RCC 7860 (cell line): ENCODE measurements at regions not wholly inside any gene's neighbourhood (a gene's known extent, or its start where the extent isn't known, plus 50 kb on each side); places are given as distances from the start of the nearest gene placed in this dataset.
"Not testable (repeated sequence)": the region's sequence is repeated elsewhere in the genome, so short reads cannot be mapped to it uniquely, and the experiment has no call there.

ENCODE experiments used
- DNase-seq: peaks from one replicate; pipeline ENCODE4 v3.0.0-alpha.2; 2015; ENCODE audit warnings: low spot score
- FAIRE-seq: peaks from 2 replicates; lab custom pipeline; 2012; peaks lifted over from hg19 to GRCh38; lab: Jason Lieb, UNC

DNA sequence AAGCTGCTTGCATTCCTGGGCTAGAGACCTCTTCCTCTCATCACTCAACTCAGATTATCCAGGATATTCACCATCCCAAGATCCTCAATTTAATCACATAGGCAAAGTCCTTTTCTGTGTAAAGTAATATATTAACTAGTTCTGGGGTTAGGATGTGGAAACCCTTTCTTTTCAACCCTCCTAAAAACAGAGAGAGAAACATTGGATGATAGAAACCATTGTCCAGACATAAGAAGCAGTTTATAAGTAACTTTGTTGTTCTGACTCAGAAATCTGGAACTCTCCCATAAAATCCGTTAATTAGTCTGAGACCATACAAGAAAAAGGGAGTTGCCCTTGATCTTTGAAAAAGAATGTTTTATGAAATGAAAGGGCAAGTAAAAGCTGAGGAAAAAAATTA, 817.1 kb upstream of the CDH9 start:
- DNase-seq (peak; percentile 90), FAIRE-seq (peak; percentile 99)

DNA sequence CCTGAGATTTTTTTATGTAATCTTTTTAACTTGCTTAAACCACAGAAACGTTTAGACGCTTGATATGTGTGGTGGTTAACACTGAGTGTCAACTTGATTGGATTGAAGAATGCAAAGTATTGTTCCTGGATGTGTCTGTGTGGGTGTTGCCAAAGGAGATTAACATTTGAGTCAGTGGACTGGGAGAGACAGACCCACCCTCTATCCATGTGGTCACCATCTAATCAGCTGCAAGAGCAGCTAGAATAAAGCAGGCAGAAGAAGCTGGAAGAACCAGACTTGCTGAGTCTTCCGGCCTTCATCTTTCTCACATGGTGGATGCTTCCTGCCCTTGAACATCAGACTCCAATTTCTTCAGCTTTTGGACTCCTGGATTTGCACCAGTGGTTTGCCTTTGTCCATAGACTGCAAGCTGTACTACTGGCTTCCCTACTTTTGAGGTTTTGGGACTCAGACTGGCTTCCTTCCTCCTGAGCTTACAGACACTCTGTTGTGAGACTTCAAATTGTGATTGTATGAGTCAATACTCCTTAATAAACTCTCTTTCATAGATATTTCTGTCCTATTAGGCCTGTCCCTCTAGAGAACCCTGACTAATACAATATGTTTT, 816.0 kb upstream of the CDH9 start:
- DNase-seq (peak; percentile 53), FAIRE-seq (peak; percentile 71)

DNA sequence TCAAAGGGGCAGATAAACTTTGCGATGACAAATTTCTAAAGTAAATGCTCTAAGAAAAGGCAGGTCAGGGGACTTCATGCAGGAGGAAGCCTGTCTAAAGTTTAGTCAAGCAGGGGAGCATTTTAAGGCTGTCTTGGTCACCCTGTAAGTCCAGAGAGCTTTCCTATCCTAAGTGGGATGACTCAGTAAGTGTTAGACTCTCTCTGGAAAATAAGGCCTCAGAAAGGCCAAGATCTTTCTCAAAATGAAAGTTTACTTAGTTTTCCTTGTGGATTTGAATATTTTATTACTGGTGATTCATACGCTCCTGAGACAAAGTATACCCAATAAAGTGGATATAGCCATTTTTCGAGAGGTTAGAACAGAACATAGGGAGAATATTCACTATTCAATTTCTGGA, 806.9 kb upstream of the CDH9 start:
- no peak for FAIRE-seq
- DNase-seq: no peak

- not testable (repeated sequence) for DNase-seq, FAIRE-seq
Measured at GRCh38 chr5:27836704-27837103, 798.3 kb upstream of the CDH9 start.

GRCh38 chr5:27832886-27833285, 794.5 kb upstream of the CDH9 start:
- no peak for DNase-seq
- no peak for FAIRE-seq

DNA sequence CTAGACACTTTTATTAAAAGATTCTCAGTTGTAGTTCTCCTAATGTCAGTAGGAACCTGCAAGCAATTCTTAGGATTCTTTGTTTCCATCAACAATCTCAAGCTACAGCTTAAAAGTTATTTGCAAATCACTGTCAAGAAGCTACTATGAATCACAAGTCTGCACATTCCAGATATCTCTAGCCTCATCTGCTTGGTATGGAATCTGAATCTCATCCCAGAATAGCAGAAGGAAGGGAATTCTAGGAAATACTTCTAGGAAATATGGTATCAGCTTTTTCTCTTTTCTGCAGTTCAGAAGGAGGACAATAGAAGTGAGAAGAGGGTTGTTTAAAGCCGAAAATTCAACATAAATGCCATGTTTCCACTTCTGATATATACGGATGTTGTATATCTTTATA, 792.2 kb upstream of the CDH9 start:
- DNase-seq (peak; percentile 62), FAIRE-seq (no peak)

DNA sequence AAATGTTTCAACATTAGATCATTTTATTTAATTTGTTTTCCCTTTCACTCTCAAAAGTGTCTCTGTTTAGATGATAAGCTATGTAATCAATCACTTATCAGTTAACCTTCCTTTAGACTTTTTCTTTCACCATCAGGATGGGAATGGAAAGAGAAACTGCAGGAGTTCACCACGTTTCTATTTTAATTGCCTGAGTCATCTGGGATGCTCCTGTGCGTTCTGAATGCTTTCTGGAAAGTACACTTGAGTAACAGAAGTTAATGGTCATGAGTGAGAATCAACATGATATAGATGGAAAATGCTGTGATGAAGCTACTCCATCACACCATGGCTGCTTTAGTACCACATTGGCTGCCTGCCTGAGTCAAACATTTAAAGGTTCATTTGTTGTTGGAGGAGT, 783.3 kb upstream of the CDH9 start:
- DNase-seq: peak; percentile 32
- no peak for FAIRE-seq

- no peak for FAIRE-seq
Measured at GRCh38 chr5:27818888-27819287, 780.5 kb upstream of the CDH9 start.

GRCh38 chr5:27814983-27815382, 776.6 kb upstream of the CDH9 start:
- DNase-seq (no peak), FAIRE-seq (no peak)

More at GRCh38 chr5:27818888-27819287, 780.5 kb upstream of the CDH9 start:
- DNase-seq: no peak

- FAIRE-seq: no peak
- no peak for DNase-seq
Measured at GRCh38 chr5:27814286-27814685, 775.9 kb upstream of the CDH9 start.

DNA sequence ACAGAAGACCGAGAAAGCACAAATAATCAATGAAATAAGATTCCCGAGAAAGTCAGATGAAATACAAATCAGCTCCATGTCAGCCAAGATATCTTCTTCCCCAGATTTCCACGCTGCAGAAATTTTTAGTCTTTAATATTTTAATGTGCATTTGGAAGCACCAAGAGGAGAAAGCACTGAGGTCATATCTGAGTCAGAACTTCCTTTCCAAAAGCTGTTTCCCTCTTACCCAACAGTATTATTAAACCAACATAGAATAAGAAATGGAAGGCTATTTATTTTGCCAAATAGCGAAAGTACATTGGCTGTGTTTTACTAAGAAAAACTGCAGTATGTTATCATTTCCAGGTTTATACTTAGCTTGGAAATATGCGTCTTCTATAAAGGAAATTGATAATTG, 772.1 kb upstream of the CDH9 start:
- no peak for DNase-seq
- no peak for FAIRE-seq

DNA sequence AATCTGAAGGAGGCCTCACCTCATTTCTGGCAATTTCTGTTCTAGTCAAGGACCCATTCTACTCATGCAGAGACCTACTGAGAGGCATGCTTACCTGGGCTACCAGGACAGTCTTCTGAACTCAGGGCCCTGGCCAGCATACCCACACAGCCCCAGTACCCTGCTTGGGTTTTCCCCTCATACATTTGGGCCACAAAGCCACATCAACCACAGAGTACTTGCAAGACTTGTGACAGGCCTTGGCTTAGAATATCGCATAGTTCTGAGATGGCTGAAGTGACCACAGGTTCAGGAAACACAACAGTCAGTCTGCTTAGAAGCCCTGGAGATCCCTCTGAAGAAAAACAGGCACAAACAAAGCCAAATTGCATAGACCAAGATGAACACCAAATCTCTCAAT, 758.8 kb upstream of the CDH9 start:
- DNase-seq (no peak), FAIRE-seq (no peak)

DNA sequence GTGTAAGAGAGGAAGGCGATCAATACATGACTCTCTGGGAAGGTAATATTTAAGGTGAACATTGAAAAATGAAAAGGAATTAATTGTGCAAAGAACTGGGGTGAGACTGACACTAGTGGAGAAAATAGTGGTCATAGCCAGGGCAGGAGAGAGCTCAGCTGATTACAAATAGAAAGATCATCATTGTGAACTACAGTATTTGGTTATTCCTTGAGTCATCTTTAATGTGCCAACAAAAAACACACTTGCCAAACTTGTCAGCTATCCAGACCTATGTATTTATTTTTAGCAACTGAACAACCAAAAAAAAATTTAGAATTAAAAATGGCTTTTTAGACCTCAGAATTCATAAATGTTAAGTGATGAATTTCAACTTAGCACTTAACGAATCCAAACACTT, 749.8 kb upstream of the CDH9 start:
- FAIRE-seq (no peak), DNase-seq (no peak)

DNA sequence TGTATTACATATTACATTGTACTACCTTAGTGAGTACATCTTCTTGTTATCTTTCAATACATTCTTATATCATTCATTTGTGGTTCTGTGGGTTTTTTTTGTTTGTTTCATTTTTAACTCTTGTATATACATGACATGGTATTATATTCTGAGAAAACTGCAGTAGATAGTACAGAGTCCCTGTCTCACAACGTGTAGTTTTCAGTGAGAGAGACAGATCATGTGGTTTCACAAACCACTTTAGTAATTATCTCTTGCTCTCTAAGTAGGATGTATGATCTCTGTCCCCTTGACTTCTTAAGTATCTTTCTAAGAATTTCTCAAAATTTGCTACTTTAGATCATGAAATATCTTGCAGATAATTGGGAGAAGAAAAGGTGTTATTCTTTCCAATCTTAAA, 745.9 kb upstream of the CDH9 start:
- FAIRE-seq: no peak

GRCh38 chr5:27778121-27778520, 739.7 kb upstream of the CDH9 start:
- FAIRE-seq: no peak
- DNase-seq: no peak

More for the DNA sequence above, 745.9 kb upstream of the CDH9 start:
- DNase-seq: no peak

- FAIRE-seq (no peak), DNase-seq (no peak)
Measured at GRCh38 chr5:27773636-27774035, 735.2 kb upstream of the CDH9 start.

- FAIRE-seq (no peak), DNase-seq (no peak)
Measured at GRCh38 chr5:27773166-27773565, 734.8 kb upstream of the CDH9 start.

- no peak for DNase-seq
Measured at GRCh38 chr5:27769748-27770402, 731.5 kb upstream of the CDH9 start.

DNA sequence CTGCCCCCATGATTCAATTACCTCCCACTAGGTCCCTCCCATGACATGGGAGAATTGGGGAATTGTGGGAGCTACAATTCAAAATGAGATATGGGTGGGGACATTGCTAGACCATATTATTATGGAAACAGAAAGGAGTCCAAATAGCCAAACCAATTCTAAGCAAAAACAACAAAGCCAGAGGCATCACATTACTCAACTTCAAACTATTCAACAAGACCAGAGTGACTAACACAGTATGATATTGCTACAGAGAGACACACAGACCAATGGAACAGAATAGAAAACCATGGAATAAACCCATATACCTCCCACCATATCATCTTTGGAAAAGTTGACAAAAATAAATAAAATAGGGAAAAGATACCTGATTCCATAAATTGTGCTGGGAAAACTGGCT, 710.5 kb upstream of the CDH9 start:
- FAIRE-seq: peak; percentile 42
- no peak for DNase-seq

More at GRCh38 chr5:27769748-27770402, 731.5 kb upstream of the CDH9 start:
- no peak for FAIRE-seq

GRCh38 chr5:27743383-27743979, 705.1 kb upstream of the CDH9 start:
- FAIRE-seq, DNase-seq: not testable (repeated sequence)

- FAIRE-seq (no peak), DNase-seq (no peak)
Measured at GRCh38 chr5:27742805-27743204, 704.4 kb upstream of the CDH9 start.

- FAIRE-seq (no peak), DNase-seq (no peak)
Measured at GRCh38 chr5:27734838-27735237, 696.5 kb upstream of the CDH9 start.
